ENCODE measurements at regions not wholly inside any gene's neighbourhood (a gene's known extent, or its start where the extent isn't known, plus 50 kb on each side); places are given as distances from the start of the nearest gene placed in this dataset.
"Not testable (repeated sequence)": the region's sequence is repeated elsewhere in the genome, so short reads cannot be mapped to it uniquely, and the experiment has no call there.

GRCh38 chr20:40279390-40279789, 409.6 kb downstream of the MAFB start:
- DNase-seq (ENCODE audit: low read depth) = peak; percentile 96

- DNase-seq (ENCODE audit: low read depth) = no peak
Measured at GRCh38 chr20:40278673-40279072, 410.4 kb downstream of the MAFB start.

- DNase-seq (ENCODE audit: low read depth) = no peak
Measured at GRCh38 chr20:40276301-40276700, 412.7 kb downstream of the MAFB start.

DNA sequence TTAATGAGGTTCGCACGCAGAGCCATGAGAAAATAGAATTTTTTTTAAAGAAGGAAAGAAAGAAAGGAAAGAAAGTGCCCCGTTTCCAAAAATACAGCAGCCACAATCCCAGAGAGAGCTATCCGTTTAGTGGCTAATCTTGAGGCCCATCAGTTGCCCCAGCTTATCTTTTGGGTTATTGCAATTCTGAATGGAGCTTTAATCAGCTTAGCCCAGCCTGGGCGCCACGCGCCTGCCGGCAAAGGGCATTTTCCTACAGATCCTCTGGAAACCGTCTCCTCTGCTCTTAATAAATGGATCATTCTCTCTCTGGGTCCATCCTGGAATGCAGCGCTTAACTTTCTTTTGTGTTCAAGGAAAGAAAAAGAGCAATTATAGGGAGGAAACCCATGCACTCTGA, 413.3 kb downstream of the MAFB start:
- no peak for DNase-seq (ENCODE audit: low read depth)

- no peak for DNase-seq (ENCODE audit: low read depth)
Measured at GRCh38 chr20:40274912-40275533, 414.0 kb downstream of the MAFB start.

DNA sequence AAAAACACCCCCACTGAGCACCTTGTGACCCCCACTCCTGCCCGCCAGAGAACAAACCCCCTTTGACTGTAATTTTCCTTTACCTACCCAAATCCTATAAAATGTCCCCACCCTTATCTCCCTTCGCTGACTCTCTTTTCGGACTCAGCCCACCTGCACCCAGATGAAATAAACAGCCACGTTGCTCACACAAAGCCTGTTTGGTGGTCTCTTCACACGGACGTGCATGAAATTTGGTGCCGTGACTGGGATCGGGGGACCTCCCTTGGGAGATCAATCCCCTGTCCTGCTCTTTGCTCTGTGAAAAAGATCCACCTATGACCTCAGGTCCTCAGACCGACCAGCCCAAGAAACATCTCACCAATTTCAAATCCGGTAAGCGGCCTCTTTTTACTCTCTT, 419.8 kb downstream of the MAFB start:
- DNase-seq (ENCODE audit: low read depth) = not testable (repeated sequence)

GRCh38 chr20:40268321-40269075, 420.5 kb downstream of the MAFB start:
- DNase-seq (ENCODE audit: low read depth) = no peak

GRCh38 chr20:40265825-40266533, 423.1 kb downstream of the MAFB start:
- DNase-seq (ENCODE audit: low read depth) = peak; percentile 66

DNA sequence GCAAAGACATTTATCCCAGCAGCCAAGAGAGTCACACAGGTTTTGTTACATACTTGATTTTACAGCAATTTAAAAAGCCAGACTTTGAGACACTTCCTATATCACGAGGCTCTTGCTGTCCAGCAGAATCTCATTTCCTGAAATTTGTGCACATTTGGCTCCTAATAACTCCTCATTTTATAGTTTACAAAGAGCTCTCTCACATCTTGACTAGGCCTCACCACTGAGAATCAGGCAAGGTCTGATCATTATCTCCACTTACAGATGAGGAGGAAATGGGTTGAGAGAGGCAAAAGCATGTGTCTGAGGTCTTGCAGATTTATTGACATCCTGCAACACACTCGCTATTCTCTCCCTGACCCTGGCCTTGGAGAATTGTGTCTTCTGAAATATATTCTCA, 426.8 kb downstream of the MAFB start:
- DNase-seq (ENCODE audit: low read depth) = peak; percentile 13

- DNase-seq (ENCODE audit: low read depth) = no peak
Measured at GRCh38 chr20:40258931-40259330, 430.1 kb downstream of the MAFB start.

- DNase-seq (ENCODE audit: low read depth) = no peak
Measured at GRCh38 chr20:40257763-40258162, 431.3 kb downstream of the MAFB start.

GRCh38 chr20:40255365-40255764, 433.7 kb downstream of the MAFB start:
- DNase-seq (ENCODE audit: low read depth) = peak; percentile 69

GRCh38 chr20:40254023-40254772, 434.8 kb downstream of the MAFB start:
- DNase-seq (ENCODE audit: low read depth) = no peak

DNA sequence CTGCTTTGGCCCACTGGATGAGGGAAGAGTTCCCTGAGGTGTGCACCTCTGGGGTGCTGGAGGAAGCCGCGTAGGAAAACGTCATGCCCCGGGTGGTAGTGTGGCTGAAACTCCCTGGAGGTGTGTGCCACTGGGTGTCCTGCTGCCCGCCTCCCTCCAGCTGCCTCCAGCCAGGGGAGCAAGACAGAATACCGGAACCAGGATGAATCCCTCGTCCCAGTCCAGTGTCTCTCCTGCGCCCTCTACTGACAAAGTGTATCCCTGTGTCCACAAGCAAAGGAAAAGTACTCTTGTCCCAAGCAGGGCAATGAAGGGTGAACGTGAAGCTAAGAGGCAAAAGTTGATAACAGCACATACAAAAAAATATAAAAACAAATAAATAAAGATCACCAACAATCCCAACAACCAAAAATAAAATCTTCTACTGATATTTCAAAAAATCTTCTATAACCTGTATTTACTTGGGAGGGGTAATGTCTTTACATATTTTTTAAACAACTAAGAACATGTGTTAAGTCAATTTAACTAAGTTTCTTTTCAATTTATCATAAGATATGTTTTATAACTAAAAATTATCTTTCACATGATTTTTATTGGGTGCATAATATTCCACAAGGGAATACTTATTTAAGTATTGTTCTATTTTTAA, 437.6 kb downstream of the MAFB start:
- peak; percentile 73 for DNase-seq (ENCODE audit: low read depth)

GRCh38 chr20:40249805-40250204, 439.2 kb downstream of the MAFB start:
- no peak for DNase-seq (ENCODE audit: low read depth)

GRCh38 chr20:40245829-40246228, 443.2 kb downstream of the MAFB start:
- DNase-seq (ENCODE audit: low read depth) = no peak

GRCh38 chr20:40244286-40244685, 444.8 kb downstream of the MAFB start:
- DNase-seq (ENCODE audit: low read depth) = no peak

DNA sequence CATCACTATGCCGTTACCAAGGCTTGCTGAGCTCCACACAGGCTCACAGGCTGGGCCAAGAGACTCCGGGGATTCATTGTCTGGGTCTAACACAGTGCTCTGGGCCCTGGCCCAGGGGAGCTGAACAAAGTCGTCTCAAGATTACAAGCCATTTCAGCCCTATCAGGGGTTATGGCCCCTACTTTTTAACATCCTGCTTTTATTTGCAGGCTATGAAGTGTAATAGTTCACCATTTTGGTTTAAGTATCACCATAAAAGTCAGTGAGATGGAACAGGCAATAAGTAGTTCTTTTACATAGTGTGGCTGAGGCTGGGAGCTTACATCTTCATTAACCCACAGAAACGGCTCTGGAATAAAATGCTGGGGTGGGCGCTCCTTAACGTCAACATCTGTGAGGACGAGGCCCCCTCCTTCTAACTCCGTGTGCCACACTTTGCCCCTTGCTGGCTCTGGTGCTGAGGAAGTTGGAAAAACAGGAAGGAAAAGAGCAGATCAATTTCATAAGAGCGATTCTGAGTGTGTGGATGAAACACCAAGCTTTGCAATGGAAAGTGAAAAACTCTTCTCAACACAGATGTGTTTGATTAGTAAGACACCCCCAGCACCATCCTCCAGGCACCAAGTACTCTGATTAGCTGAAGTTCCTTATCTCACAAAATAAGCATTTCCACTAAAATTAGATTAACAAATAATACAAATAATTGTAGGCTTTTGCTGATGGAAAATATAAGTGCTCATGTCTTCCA, 447.3 kb downstream of the MAFB start:
- no peak for DNase-seq (ENCODE audit: low read depth)

GRCh38 chr20:40238511-40238910, 450.5 kb downstream of the MAFB start:
- no peak for DNase-seq (ENCODE audit: low read depth)

GRCh38 chr20:40234593-40234992, 454.4 kb downstream of the MAFB start:
- DNase-seq (ENCODE audit: low read depth) = no peak

DNA sequence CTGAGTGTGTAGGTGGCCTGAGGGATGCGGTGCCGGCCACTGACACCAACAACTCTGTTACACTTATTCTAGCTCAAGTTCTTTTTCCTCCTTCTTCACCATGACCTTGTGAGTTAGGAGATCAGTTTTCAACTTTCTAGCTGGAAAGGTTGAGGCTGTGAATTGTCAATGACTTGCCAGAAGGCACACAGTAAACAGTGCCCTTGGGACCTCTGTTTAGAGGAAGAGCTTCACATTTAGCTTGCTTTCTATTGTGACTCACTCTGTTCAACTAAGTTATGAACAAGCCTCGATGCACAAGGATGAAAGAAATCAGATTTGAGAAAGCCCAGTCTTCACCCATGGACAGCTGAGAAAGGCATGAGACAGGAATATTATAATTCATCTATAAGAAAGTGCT, 455.6 kb downstream of the MAFB start:
- DNase-seq (ENCODE audit: low read depth) = peak; percentile 11
